GM12865 (cell line): ENCODE measurements at regions not wholly inside any gene's neighbourhood (a gene's known extent, or its start where the extent isn't known, plus 50 kb on each side); places are given as distances from the start of the nearest gene placed in this dataset.

Source experiments
- DNase-seq: peaks from one replicate; pipeline ENCODE4 v3.0.0; 2010; ENCODE audit warnings: low read depth
- H3K4me3 ChIP-seq: 2 replicates; pipeline ENCODE4 v1.5.1; 2011; ENCODE audit warnings: mild to moderate bottlenecking, low read depth, low read length, control low read depth
- CTCF ChIP-seq: IDR thresholded peaks from 2 replicates; pipeline ENCODE4 v1.5.1; 2011; ENCODE audit warnings: low read length, control low read depth, low read depth, inconsistent platforms; ENCODE audit not compliant: insufficient read depth; ENCODE audit errors: missing control alignments

- TF ChIP-seq CTCF, result no peak
- DNase-seq, result no peak
Observed at GRCh38 chr5:58064801-58065200, 395.1 kb downstream of the PLK2 start.

GRCh38 chr5:58060996-58061395 lies 398.9 kb downstream of the PLK2 start:
- no peak for DNase-seq
- TF ChIP-seq CTCF, result no peak
- no peak overlapping the region for H3K4me3 ChIP-seq

More at GRCh38 chr5:58064801-58065200, 395.1 kb downstream of the PLK2 start:
- no peak overlapping the region for H3K4me3 ChIP-seq

DNA sequence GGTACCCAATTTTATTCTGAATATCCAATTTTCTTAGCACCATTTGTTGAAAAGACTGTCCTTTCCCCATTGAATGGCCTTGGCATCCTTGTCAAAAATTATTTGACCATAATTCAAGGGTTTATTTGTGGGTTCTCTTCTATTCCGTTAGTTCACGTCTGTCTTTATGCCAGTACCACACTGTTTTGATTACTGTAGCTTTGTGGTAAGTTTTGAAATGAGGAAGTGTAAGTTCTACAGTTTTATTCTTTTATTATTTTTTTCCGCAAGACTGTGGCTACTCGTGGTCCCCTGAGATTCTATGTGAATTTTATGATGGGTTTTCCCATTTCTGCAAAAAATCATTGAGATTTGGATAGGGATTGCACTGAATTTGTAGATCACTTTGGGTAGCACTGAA lies 402.6 kb downstream of the PLK2 start:
- TF ChIP-seq CTCF, result no peak
- H3K4me3 ChIP-seq, result no peak overlapping the region
- no peak for DNase-seq

DNA sequence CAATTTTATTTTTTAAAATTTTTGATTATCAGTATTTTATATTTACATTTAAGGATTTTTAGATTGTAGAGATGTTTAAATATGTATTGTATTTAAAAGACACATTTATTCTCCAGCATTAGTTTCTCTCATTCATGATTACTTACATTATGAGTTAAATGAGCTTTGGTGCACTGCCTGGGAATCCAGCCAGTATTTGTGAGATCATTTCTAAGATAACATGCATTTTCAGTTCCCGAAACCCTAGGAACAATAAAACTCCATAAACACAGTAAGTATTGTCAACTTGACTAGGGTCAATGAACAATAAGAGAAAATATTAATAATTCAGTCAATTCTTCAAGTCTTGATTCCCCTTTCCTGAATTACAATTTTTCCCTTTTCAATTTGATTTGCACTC lies 403.3 kb downstream of the PLK2 start:
- DNase-seq, result no peak
- TF ChIP-seq CTCF, result no peak
- no peak overlapping the region for H3K4me3 ChIP-seq

GRCh38 chr5:58054018-58054417 lies 405.9 kb downstream of the PLK2 start:
- TF ChIP-seq CTCF, result no peak
- no peak for DNase-seq
- H3K4me3 ChIP-seq, result no peak overlapping the region

DNA sequence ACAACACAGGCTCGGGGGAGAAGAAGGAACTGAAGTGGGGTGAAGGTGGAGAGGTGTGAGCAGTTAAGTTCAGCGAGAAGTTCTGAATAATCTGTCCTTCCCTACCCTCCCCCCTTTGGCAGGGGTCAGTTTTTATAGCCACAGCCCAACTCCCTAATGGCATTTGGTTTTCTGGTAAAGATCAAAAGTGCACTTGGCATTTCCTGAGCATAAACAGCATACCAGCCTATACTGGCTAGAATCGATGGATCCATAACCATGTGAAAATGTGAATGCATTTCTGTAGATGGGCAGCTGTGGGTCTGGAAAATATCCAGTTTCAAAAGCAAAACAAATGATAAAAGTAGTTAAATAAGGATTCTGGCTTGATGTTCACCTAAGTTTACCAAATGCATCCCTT lies 410.9 kb downstream of the PLK2 start:
- no peak overlapping the region for H3K4me3 ChIP-seq
- no peak for TF ChIP-seq CTCF
- DNase-seq, result no peak

DNA sequence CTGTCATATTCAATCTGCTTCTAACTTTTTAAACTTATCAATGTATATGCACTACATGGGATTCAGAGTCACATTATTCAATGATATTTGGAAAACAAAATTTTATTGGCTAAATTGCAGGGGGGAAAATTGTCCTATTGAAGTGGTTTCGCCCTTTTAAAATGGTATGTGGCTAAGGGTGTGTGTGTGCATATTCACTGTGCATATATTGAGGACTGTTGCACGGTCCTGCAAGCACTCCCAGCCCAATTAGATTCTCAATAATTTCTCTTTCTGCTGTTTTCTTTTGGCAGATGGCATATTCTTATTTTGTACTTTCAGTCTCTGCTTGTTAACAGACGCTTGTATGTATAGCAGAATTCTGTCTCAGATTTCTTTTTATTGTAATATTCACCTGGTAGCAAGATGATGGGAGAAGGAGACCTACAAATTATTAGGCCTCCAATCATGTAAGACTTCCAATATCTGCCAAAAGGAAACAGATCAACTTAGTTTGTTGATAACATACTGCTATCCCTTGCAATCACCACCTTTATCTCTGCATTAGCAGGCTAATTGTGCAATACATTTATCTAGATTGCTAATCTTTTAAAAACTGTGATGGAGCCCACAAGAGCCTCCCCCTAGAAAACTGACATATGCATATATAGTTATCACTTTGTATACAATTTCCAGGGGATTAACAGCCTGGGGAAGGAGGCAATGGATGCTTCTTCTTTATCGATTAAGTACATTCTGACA lies 411.5 kb downstream of the PLK2 start:
- TF ChIP-seq CTCF, result no peak
- DNase-seq, result no peak
- no peak overlapping the region for H3K4me3 ChIP-seq
